NCI-H1930 (cell line): ENCODE measurements at regions not wholly inside any gene's neighbourhood (a gene's known extent, or its start where the extent isn't known, plus 50 kb on each side); places are given as distances from the start of the nearest gene placed in this dataset.
"Not testable (repeated sequence)": the region's sequence is repeated elsewhere in the genome, so short reads cannot be mapped to it uniquely, and the experiment has no call there.

Experiments
- DNase-seq, 2 experiments: peaks; one replicate each; lab custom pipeline; 2025; lab: John Stamatoyannopoulos, UW

DNA sequence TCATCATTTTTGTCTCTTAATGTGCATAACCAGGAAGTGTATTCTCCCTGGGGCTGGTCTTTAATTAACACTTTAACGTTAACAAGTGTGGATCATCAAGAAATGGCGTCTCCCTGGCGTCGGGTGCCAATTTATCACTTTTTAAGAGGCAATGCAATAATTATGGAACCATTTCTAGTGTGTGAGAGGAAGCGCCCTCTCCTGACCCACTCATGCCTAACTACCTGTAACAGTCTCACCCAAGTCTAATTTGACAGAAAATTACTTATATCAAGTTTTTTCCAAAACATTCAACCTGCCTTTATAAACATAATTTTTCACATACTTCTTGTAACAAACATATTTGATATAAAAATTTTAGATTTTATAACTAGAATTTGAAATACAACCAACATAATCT, 905.3 kb upstream of the MDGA2 start:
- DNase-seq: no peak

DNA sequence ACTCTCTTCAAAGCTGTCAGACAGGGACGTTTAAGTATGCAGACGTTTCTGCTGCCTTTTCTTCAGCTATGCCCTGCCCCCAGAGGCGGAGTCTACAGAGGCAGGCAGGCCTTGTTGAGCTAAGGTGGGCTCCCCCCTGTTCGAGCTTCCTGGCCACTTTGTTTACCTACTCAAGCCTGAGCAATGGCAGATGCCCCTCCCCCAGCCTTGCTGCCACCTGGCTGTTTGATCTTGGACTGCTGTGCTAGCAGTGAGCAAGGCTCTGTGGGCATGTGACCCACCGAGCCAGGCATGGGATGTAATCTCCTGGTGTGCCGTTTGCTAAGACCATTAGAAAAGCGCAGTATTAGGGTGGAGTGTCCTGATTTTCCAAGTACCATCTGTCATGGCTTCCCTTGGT, 900.4 kb upstream of the MDGA2 start:
- no peak for DNase-seq

DNA sequence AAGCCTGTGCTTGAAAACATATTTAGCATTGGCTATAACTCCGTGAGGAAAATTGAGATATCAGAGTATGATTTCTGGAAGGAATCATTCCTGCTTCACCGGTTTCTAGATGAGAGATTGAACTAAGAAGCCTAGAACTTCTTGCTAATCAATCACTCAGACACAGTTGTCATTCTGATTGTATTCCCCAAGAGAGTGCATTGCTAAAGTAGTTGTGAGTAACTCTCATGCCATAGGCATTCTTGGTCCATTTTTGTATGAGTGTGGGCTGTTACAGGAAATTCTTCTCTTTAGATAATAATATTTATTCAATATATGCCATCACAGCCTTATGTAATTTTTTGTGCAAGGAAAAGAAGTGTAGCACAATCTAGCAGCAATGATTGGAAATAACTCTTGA, 893.3 kb upstream of the MDGA2 start:
- DNase-seq: no peak

DNA sequence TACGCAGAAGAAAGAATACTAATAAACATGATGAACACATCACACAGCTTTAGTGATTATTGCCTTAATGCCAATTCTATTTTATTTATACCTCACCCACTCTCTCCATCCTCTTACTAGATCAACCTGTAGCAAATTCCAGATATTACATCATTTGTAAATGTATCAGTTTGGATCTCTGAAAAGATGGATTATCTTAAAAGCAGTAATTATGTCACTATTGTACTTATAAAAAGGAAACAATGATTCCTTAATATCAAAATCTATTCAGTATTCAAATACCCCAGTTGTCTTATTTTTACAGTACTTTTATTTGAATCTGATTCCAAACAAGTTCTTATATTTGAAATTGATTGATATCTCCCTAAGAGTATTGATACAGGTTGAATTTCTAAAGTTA, 892.8 kb upstream of the MDGA2 start:
- no peak for DNase-seq

DNA sequence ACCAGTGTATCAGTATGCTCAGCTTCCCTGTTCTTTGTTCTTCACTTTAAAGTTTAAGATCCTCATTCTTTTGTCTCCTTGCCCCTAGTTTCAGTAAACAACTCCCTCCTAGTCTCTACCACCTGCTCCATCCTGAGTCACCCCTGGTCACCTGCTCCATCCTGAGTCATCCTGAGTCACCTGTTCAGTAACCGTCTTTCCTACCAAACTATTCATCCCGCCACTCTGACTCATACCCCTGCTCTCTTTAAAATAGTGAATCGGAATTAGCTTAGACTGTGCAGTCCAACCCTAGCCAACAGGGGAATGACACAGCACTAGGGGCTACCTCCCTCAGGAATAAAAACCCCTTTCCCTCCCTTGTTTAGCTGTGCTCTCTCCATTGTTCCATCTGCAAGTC, 888.1 kb upstream of the MDGA2 start:
- no peak for DNase-seq

DNA sequence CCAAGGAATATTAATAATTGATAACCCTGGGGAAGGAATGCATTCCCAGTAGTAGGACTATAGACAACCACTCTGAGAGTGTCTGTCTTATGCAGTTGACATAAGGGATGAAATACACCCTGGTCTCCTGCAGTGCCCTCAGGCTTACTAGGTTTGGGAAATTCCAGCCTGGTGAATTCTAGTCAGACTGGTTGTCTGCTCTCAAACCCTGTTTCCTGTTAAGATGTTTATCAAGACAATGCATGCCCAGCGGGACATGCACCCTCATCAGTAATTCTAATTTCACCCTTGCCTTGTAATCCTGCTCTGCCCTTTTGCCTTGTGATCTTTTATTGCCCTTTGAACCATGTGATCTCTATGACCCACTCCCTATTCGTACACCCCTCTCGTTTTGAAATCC, 886.0 kb upstream of the MDGA2 start:
- DNase-seq: not testable (repeated sequence)

DNA sequence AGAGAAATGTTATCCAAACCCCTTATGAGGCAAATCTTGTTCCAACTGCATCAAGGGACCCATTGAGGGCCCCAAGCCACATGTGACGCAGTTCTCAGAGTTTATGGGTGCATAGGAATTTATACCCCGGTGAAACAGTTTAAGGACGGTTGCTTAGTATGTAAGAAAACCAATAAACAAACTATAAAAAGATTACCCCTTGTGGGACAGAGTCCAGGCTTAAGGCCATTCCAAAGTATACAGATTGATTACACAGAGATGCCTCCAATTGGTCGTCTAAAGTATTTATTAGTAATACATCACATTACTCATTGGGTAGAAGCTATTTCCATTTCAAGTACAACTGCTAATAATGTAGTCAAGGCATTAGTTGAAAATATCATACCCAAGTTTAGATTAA, 885.0 kb upstream of the MDGA2 start:
- no peak for DNase-seq

DNA sequence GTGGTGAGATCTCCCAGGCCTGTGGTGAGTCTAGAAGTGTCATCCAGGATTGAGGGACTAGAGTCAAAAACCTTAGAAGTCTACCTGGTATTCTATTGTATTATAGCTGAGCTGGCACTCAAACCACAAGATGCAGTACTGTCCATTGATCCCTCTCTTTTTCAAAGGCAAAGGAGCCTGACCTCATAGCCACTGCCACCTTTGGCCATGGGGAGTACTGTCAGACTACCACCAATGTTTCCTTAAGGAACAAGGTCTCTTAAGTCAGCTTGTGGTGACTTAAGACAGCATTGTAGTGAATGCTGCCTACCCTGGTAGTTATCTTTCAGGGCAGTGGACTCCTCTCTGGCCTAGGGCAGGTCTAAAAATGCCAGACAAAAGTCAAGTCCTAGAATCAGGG, 878.0 kb upstream of the MDGA2 start:
- no peak for DNase-seq

DNA sequence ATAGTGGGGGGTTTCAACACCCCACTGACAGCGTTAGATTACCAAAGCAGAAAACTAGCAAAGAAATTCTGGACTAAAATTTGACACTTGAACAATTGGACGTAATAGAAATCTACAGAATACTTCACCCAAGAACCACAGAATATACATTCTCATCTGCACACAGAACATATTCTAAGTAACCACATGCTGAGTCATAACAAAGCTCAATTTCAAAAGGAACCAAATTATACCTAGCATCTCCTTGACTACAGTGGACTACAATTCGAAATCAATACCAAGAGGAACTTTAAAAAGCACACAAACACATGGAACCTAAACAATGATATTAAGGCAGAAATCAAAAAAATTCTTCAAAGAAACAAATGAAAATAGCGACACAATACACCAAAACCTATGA, 871.6 kb upstream of the MDGA2 start:
- DNase-seq: no peak

DNA sequence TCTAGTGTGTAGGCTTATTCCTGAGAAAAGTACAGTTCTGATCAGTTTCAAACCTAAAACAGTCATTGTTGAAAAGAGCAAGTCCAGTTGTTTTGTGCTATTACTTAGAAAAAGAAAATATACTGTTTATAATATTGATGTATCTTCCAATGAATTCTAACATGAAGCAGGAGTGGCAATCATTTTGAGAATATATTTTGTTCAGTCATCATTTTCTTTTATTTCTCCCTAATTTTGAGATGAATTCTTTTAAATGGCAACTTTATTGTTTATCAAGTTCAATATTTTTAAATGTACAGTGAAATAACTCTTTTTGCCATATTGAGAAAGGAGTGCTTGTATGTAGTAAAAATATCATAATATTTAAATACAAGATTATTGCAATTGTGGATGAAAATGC, 862.2 kb upstream of the MDGA2 start:
- no peak for DNase-seq

DNA sequence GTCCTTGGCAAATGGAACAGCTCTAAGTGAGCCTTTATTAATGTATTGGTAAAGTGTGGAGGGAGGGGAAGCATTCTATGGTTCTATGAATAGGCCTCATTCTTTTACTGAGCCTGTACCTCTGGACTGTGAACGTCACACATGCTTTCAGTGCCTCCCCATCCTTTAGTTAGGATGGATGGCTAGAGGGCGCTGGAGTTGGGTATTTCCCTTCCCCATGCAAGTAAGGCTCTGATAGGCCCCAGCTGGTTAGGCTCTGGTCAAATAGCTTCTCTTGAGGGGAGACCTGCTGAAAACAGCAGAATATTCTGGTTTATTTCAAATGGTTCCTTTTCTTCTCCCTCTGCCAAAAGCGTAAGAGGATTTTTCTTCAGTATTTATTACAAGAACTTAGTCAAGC, 860.9 kb upstream of the MDGA2 start:
- no peak for DNase-seq

DNA sequence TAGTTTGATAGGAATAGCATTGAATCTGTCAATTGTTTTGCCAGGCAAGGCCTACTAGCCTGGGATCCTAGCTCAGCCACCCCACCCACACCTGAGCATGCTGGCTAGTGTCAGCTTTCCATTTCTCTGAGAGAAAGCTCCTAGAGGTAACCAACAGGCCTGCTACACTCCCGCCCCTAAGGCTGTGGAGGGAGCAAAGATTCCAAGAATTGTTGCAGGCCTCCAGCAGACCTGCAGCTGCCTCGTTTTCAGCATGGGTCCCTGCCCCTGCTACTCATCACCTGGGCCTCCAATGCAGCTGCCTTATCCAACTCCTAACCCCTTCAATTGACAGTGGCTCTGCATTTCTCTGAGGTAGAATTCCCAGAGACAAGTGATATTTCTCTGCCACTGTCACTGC, 852.4 kb upstream of the MDGA2 start:
- DNase-seq: no peak

DNA sequence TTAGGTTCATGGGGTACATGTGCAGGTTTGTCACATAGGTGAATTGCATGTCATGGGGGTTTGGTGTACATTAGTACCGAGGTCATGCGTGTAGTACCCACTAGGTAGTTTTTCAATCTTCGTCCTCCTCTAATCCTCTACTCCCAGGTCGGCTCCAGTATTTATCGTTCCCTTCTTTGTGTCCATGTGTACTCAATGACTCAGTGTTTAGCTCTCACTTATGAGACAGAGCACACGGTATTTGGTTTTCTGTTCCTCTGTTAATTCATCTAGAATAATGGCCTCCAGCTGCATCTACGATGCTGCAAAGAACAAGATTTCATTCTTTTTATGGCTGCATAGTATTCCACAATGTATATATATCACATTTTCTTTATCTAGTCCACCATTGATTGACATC, 850.9 kb upstream of the MDGA2 start:
- DNase-seq: no peak

- no peak for DNase-seq
These were observed 829.5 kb upstream of the MDGA2 start for GRCh38 chr14:48504921-48505320.

GRCh38 chr14:48490756-48491155, 815.4 kb upstream of the MDGA2 start:
- no peak for DNase-seq

DNA sequence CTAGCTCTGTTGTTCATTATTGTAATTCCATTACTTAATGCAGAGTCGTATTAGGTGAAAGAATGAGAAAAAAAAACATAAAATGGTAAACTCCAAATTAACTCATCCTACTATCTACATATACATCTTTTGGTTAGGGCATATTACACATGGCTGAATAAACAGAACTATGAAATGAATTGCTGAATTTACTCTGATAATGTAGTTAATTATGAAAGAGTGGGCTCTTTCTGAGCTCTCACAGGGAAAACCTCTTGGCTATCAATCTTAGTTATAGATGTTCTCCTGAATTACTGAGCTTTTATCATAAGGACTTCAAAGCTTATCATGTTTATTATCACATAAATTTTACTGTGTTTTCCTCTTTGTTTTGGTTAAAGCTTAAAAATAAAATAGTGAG, 798.5 kb upstream of the MDGA2 start:
- DNase-seq: no peak

DNA sequence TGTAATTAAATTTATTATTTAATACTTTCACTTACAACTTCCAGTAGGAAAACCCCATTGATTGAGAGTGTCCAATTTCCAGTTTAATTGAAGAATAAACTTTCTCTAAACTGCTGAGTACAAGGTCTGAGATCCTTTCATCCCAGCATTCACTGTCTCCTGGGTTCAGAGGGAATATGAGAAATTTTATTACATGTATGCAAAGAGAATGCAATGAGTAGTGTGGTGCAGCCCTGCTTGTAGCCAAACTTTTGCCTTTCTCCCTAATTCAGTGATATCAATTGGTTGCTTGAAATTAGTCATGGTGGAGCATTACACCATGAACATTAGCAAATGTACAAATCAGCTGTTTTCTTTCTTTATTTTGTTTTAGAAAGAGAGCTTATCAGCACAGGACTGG, 780.6 kb upstream of the MDGA2 start:
- no peak for DNase-seq

GRCh38 chr14:48454887-48455286, 779.5 kb upstream of the MDGA2 start:
- DNase-seq: no peak

- DNase-seq: no peak
These were observed 777.1 kb upstream of the MDGA2 start for GRCh38 chr14:48452437-48452995.

DNA sequence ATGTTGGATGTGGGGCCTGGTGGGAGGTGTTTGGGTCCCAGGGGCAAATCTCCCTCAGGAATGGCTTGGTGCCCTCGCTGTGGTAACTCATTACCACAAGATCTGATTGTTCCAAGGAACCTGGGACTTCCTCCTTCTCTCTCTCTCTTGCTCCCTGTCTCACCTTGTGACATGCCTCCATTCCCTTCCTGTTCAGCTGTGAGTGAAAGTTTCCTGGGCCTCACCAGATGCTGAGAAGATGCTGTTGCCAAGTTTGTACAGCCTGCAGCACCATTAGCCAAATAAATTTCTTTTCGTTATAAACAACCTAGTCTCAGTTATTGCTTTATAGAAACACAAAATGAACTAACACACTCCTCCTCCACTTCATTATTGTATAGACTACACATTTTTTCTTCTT, 759.8 kb upstream of the MDGA2 start:
- no peak for DNase-seq

- DNase-seq: no peak
These were observed 755.4 kb upstream of the MDGA2 start for GRCh38 chr14:48430805-48431204.

DNA sequence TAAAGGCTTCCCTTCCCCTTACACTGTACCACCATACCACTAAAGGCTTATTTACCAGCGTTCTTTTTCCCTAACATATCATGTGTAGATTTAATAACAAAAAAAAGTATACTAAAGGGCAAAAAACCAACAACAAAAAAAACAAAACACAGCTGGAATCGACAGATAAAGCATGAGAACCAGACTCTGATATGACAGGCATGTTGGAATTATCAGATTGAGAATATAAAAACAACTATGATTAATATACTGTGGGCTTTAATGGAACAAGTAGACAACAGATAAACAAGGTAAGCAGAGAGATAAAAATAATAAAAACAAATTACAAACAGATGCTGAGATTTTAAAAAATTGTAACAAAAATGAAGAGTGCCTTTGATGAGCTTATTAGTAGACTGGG, 754.1 kb upstream of the MDGA2 start:
- DNase-seq: no peak

DNA sequence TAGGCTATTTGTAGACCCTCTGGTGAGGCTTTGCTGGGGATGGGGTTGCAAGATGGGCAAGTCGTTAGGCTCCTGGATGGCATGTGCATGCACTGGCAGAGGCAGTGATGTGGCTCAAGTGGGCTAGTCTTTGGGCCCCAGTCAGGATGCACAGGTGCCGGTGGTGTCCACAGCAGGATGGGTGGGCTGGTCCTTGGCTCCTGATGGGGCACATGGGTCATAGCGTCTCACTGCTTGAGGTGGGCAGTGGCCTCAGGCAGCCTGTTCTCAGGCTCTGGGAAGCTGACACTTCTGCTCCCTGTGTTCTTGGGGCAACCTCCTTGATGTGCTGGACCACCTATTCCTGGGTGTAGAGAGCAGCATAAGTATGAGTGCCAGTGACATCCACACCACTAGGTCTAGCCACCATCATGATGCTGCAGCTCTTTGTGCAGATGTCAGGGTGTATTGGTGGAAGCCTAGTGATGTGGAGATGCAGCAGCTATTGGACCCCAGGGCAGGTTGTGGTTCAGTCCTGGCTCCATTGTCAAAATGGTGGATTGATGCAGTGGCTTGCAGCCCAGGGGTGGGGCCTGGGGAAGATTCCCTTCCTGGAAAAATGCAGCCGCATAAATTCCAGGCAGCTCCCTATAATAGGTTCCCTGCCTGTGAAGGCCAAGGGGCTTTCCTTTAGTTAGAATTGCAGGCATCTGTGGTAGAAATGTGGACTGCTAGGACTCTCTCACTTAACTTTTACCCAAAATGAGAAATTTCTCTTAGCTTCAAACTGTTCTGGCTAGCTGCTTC, 742.5 kb upstream of the MDGA2 start:
- DNase-seq: no peak

- DNase-seq: no peak
These were observed 725.9 kb upstream of the MDGA2 start for GRCh38 chr14:48401321-48401720.
